ENCODE measurements at regions not wholly inside any gene's neighbourhood (a gene's known extent, or its start where the extent isn't known, plus 50 kb on each side); places are given as distances from the start of the nearest gene placed in this dataset.

- no peak for TF ChIP-seq CTCF (IDR thresholded peaks at IDR 0.05; ENCODE audit: extremely low read depth in 1 of 2, insufficient read depth in 1 of 2, low read depth in 1 of 2, low read length in 2 of 2)
- no peak for TF ChIP-seq GATA2 (IDR thresholded peaks at IDR 0.05; ENCODE audit: insufficient read depth, insufficient read length, low read depth, low read length)
- no peak for TF ChIP-seq POLR2AphosphoS5 (IDR thresholded peaks at IDR 0.05; ENCODE audit: insufficient read depth, low read depth, low read length)
- TF ChIP-seq FOS (IDR thresholded peaks at IDR 0.05; ENCODE audit: borderline replicate concordance, insufficient read depth, low read length), result no peak
- TF ChIP-seq POLR2A (IDR thresholded peaks at IDR 0.05; ENCODE audit: low read depth, low read length), result no peak
- no peak for TF ChIP-seq EZH2 (IDR thresholded peaks at IDR 0.05; ENCODE audit: borderline replicate concordance, low read depth, low read length, severe bottlenecking)
- no peak for TF ChIP-seq MAX (IDR thresholded peaks at IDR 0.05; ENCODE audit: insufficient read depth, insufficient read length)
- no peak for TF ChIP-seq JUN (IDR thresholded peaks at IDR 0.05; ENCODE audit: borderline replicate concordance, insufficient read depth, insufficient read length, low read depth)
Measured at GRCh38 chr13:107881362-107881761, 334.0 kb downstream of the LIG4 start.
